ENCODE measurements at regions not wholly inside any gene's neighbourhood (a gene's known extent, or its start where the extent isn't known, plus 50 kb on each side); places are given as distances from the start of the nearest gene placed in this dataset.

GRCh38 chr9:4357929-4358328, 58.1 kb upstream of the GLIS3 start:
- Histone ChIP-seq H3K27me3 (ENCODE audit: control insufficient read depth in 3 of 3, insufficient read depth in 3 of 3, low read length in 2 of 3) (no peaks in the 10 kb centered on the region), H3K9ac (ENCODE audit: insufficient read depth in 1 of 2, low read length in 2 of 2) (no peak overlapping the region), H3K9me3 (ENCODE audit: control insufficient read depth in 4 of 4, insufficient read depth in 3 of 4, low read length in 3 of 4) (no peaks in the 10 kb centered on the region), H3K4me3 (no peak overlapping the region), H3K36me3 (ENCODE audit: control insufficient read depth in 4 of 4, insufficient read depth in 4 of 4, low read length in 4 of 4) (no peaks in the 10 kb centered on the region), H3K4me1 (ENCODE audit: control insufficient read depth in 5 of 5, insufficient read depth in 5 of 5, low read length in 5 of 5) (no peaks in the 10 kb centered on the region), H3K27ac (ENCODE audit: low read depth in 1 of 2, low read length in 1 of 2) (no peak overlapping the region)
- ATAC-seq (ENCODE audit: insufficient read depth, low FRiP score), result no peak
- DNase-seq, result no peak
- TF ChIP-seq CTCF (IDR thresholded peaks at IDR 0.05; ENCODE audit: control extremely low read depth, extremely low read depth), result no peak
- WGBS, 2 donors, result 90 to 95% methylated on average over 3 of the region's 3 CpGs

GRCh38 chr9:4356306-4356705, 56.4 kb upstream of the GLIS3 start:
- ATAC-seq (ENCODE audit: insufficient read depth, low FRiP score) (no peak), DNase-seq (peak in 1 of 3 donors; percentile 19)
- no peaks in the 10 kb centered on the region for H3K4me1 ChIP-seq (ENCODE audit: control insufficient read depth in 5 of 5, insufficient read depth in 5 of 5, low read length in 5 of 5)
- H3K9ac ChIP-seq (ENCODE audit: insufficient read depth in 1 of 2, low read length in 2 of 2), result no peak overlapping the region
- no peak overlapping the region for H3K4me3 ChIP-seq
- no peaks in the 10 kb centered on the region for H3K36me3 ChIP-seq (ENCODE audit: control insufficient read depth in 4 of 4, insufficient read depth in 4 of 4, low read length in 4 of 4)
- WGBS, 2 donors, result 58 to 61% methylated on average over 2 of the region's 2 CpGs
- H3K27ac ChIP-seq (ENCODE audit: low read depth in 1 of 2, low read length in 1 of 2), result no peak overlapping the region
- H3K9me3 ChIP-seq (ENCODE audit: control insufficient read depth in 4 of 4, insufficient read depth in 3 of 4, low read length in 3 of 4), result no peaks in the 10 kb centered on the region
- no peak for TF ChIP-seq CTCF (IDR thresholded peaks at IDR 0.05; ENCODE audit: control extremely low read depth, extremely low read depth)
- no peaks in the 10 kb centered on the region for H3K27me3 ChIP-seq (ENCODE audit: control insufficient read depth in 3 of 3, insufficient read depth in 3 of 3, low read length in 2 of 3)

GRCh38 chr9:4353236-4353635, 53.4 kb upstream of the GLIS3 start:
- H3K9me3 ChIP-seq (ENCODE audit: control insufficient read depth in 4 of 4, insufficient read depth in 3 of 4, low read length in 3 of 4), result no peaks in the 10 kb centered on the region
- H3K4me1 ChIP-seq (ENCODE audit: control insufficient read depth in 5 of 5, insufficient read depth in 5 of 5, low read length in 5 of 5), result no peaks in the 10 kb centered on the region
- ATAC-seq (ENCODE audit: insufficient read depth, low FRiP score) (no peak), DNase-seq (no peak)
- 87 to 94% methylated on average over 3 of the region's 3 CpGs for whole genome bisulfite sequencing, 2 donors
- H3K27me3 ChIP-seq (ENCODE audit: control insufficient read depth in 3 of 3, insufficient read depth in 3 of 3, low read length in 2 of 3), result no peaks in the 10 kb centered on the region
- no peaks in the 10 kb centered on the region for H3K36me3 ChIP-seq (ENCODE audit: control insufficient read depth in 4 of 4, insufficient read depth in 4 of 4, low read length in 4 of 4)
- H3K9ac ChIP-seq (ENCODE audit: insufficient read depth in 1 of 2, low read length in 2 of 2), result no peak overlapping the region
- H3K4me3 ChIP-seq, result no peak overlapping the region
- H3K27ac ChIP-seq (ENCODE audit: low read depth in 1 of 2, low read length in 1 of 2), result no peak overlapping the region
- no peak for TF ChIP-seq CTCF (IDR thresholded peaks at IDR 0.05; ENCODE audit: control extremely low read depth, extremely low read depth)

GRCh38 chr9:4349816-4350418, 50.0 kb upstream of the GLIS3 start:
- ATAC-seq (ENCODE audit: insufficient read depth, low FRiP score) (no peak), DNase-seq (peak in 1 of 3 donors; percentile 19)
- Histone ChIP-seq H3K4me3 (no peak overlapping the region), H3K4me1 (ENCODE audit: control insufficient read depth in 5 of 5, insufficient read depth in 5 of 5, low read length in 5 of 5) (peaks cover 0 to under 1% (median 0%) of the 10 kb centered on the region in 5 donors), H3K27me3 (ENCODE audit: control insufficient read depth in 3 of 3, insufficient read depth in 3 of 3, low read length in 2 of 3) (no peaks in the 10 kb centered on the region), H3K27ac (ENCODE audit: low read depth in 1 of 2, low read length in 1 of 2) (no peak overlapping the region), H3K36me3 (ENCODE audit: control insufficient read depth in 4 of 4, insufficient read depth in 4 of 4, low read length in 4 of 4) (no peaks in the 10 kb centered on the region), H3K9me3 (ENCODE audit: control insufficient read depth in 4 of 4, insufficient read depth in 3 of 4, low read length in 3 of 4) (no peaks in the 10 kb centered on the region), H3K9ac (ENCODE audit: insufficient read depth in 1 of 2, low read length in 2 of 2) (no peak overlapping the region)
- WGBS, 2 donors, result 90% methylated on average over 9 of the region's 9 CpGs
- TF ChIP-seq CTCF (IDR thresholded peaks at IDR 0.05; ENCODE audit: control extremely low read depth, extremely low read depth), result no peak
